ES-I3 (cell line): ENCODE measurements at regions not wholly inside any gene's neighbourhood (a gene's known extent, or its start where the extent isn't known, plus 50 kb on each side); places are given as distances from the start of the nearest gene placed in this dataset.

ENCODE experiments used
- H3K36me3 ChIP-seq: 2 replicates; pipeline ENCODE4 v1.6.1; 2013; ENCODE audit warnings: mild to moderate bottlenecking, low read length, control low read depth, moderate library complexity; ENCODE audit not compliant: insufficient read depth
- H3K4me1 ChIP-seq: 2 replicates; pipeline ENCODE4 v1.6.1; 2013; ENCODE audit warnings: mild to moderate bottlenecking, control low read depth, low read length; ENCODE audit not compliant: insufficient read depth
- H3K9ac ChIP-seq: 2 replicates; pipeline ENCODE4 v1.6.1; 2013; ENCODE audit warnings: low read depth, mild to moderate bottlenecking, low read length, moderate library complexity
- H3K9me3 ChIP-seq: 2 replicates; pipeline ENCODE4 v1.6.1; 2013; ENCODE audit warnings: mild to moderate bottlenecking, low read length, moderate library complexity; ENCODE audit not compliant: control insufficient read depth, insufficient read depth

DNA sequence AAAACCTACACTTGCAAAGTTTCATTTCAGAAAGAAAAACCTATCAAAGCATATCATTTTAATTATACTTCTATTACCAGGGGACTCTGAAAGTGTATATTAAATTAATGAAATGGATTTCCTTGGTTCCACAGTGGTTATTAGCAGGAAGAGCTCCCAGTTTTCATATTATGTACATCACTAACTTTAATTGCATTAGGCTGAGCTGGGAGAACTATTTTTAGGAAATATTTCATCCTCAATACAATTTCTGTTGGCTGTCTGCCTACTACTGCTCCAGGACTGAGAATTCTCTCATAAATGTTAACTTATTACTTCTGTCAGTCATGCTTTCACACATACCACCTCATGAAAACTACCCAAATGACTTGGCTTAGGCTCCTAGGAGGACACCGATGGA, 301.4 kb downstream of the CMPK2 start:
- Histone ChIP-seq H3K9me3 (no peaks in the 10 kb centered on the region; the same call in 1 of the 2 replicates), H3K9ac (no peak overlapping the region), H3K4me1 (no peaks in the 10 kb centered on the region), H3K36me3 (no peaks in the 10 kb centered on the region)

GRCh38 chr2:6574121-6574520, 291.6 kb downstream of the CMPK2 start:
- H3K9ac ChIP-seq, result no peak overlapping the region
- no peaks in the 10 kb centered on the region for H3K9me3 ChIP-seq
- H3K36me3 ChIP-seq, result no peaks in the 10 kb centered on the region
- no peaks in the 10 kb centered on the region for H3K4me1 ChIP-seq

GRCh38 chr2:6576302-6576701, 289.4 kb downstream of the CMPK2 start:
- H3K9me3 ChIP-seq, result no peaks in the 10 kb centered on the region
- H3K9ac ChIP-seq, result no peak overlapping the region
- H3K36me3 ChIP-seq, result no peaks in the 10 kb centered on the region
- no peaks in the 10 kb centered on the region for H3K4me1 ChIP-seq

DNA sequence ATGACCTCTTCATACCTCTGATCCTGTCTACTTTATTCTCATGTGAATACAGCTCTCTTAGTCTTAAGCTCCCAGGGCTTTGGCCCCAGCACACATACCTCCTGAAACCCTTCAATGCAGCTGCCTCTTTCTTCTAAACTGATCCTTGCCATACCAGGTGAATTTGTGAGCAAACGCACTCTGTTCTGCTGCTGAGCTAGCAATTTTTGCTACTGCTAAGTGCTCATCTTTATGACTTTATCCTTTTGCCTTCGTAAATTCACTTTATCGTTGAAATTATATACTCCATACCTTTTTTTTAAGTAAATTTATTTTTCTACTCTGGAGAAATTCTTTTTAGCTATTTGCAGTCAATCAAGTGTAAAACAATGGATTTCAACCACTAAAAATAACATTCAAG, 287.7 kb downstream of the CMPK2 start:
- no peaks in the 10 kb centered on the region for H3K4me1 ChIP-seq
- H3K9me3 ChIP-seq, result no peaks in the 10 kb centered on the region
- H3K36me3 ChIP-seq, result no peaks in the 10 kb centered on the region
- H3K9ac ChIP-seq, result no peak overlapping the region

DNA sequence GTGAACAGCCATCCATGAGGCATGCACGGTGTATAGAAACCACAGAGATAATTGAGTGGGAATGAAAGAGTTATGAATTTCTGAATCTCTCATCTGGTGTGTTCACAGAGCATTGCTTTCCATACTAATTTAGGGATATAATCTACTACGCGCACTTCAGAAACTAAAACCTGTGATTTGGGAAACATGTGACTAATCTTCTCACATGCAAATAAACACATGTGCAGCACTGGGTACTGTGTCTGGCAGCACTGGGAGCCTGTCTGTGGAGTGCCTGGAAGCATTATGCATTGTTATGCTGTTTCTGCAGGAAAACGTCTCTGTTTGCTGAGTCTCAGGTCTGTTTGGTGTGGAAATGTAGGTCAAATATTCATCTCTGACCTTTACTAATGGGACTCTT, 287.3 kb downstream of the CMPK2 start:
- no peaks in the 10 kb centered on the region for H3K36me3 ChIP-seq
- H3K9ac ChIP-seq, result no peak overlapping the region
- no peaks in the 10 kb centered on the region for H3K9me3 ChIP-seq
- H3K4me1 ChIP-seq, result no peaks in the 10 kb centered on the region

DNA sequence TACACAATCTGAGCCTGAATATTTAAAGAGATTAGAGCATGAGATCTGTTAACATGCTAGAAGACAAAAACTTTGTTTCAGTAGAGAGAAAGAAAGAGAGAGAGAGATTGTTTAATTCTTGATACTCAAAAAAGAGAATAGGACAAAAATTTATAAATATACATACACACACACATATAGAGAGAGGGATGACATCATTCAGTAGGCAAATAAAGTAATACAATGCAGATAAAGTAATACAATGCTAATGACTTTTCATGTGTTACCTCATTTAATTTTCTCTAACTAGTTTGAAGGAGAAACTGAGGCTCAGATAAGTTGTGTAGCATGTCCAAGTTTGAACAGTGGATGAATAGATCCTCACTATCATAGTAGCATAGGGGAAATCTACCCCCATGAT, 286.4 kb downstream of the CMPK2 start:
- Histone ChIP-seq H3K9ac (no peak overlapping the region), H3K9me3 (no peaks in the 10 kb centered on the region), H3K4me1 (no peaks in the 10 kb centered on the region), H3K36me3 (no peaks in the 10 kb centered on the region)

DNA sequence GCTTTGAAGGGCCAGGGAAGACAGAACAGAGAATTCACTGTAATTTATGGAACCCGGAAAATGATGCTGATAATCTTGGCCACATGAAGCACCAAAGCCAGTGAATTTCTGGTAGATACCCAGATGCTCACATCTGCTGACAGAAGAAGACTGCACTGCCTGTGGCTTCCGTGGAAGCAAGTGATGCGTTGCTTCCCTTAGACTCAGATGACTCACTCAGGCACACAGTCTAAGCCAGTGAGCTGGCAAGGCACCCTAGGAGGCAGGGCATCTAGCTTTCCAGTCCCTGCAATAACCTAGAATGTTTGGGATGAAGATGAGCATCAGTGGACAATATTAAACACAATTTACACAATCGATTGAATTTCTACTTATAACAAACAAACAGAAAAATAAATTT, 284.7 kb downstream of the CMPK2 start:
- no peaks in the 10 kb centered on the region for H3K4me1 ChIP-seq
- no peak overlapping the region for H3K9ac ChIP-seq
- no peaks in the 10 kb centered on the region for H3K9me3 ChIP-seq
- no peaks in the 10 kb centered on the region for H3K36me3 ChIP-seq

DNA sequence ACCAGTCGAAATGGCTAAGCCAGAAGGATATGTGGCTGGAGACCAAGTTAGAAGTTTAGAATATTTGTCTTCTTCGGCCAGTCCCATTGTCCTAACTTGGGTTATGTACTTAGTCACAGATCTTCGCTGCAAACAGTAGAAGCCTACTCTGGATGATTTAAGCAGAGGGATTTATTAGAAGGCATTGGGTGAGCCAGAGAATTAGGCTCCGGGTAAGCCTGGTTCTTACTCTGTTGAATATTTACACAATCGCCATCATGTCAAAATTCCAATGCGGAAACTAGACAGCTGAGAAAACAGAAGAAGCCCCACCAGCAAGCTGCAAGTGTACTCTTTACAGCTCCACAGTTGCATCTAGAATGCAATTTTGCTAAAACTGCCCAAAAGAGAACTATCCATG, 276.6 kb downstream of the CMPK2 start:
- no peak overlapping the region for H3K9ac ChIP-seq
- no peaks in the 10 kb centered on the region for H3K36me3 ChIP-seq
- no peaks in the 10 kb centered on the region for H3K4me1 ChIP-seq
- H3K9me3 ChIP-seq, result no peaks in the 10 kb centered on the region

GRCh38 chr2:6590442-6590841, 275.3 kb downstream of the CMPK2 start:
- no peaks in the 10 kb centered on the region for H3K4me1 ChIP-seq
- no peaks in the 10 kb centered on the region for H3K36me3 ChIP-seq
- no peaks in the 10 kb centered on the region for H3K9me3 ChIP-seq
- no peak overlapping the region for H3K9ac ChIP-seq

- Histone ChIP-seq H3K36me3 (no peaks in the 10 kb centered on the region), H3K9ac (no peak overlapping the region), H3K9me3 (peaks cover 3% of the 10 kb centered on the region; the same call in 1 of the 2 replicates), H3K4me1 (no peaks in the 10 kb centered on the region)
Measured at GRCh38 chr2:6602471-6602870, 263.2 kb downstream of the CMPK2 start.

GRCh38 chr2:6605836-6606505, 259.7 kb downstream of the CMPK2 start:
- Histone ChIP-seq H3K9ac (no peak overlapping the region), H3K9me3 (peaks cover 3% of the 10 kb centered on the region; the same call in 1 of the 2 replicates), H3K4me1 (no peaks in the 10 kb centered on the region), H3K36me3 (no peaks in the 10 kb centered on the region)

- Histone ChIP-seq H3K4me1 (no peaks in the 10 kb centered on the region), H3K9me3 (no peaks in the 10 kb centered on the region), H3K36me3 (no peaks in the 10 kb centered on the region), H3K9ac (no peak overlapping the region)
Measured at GRCh38 chr2:6617794-6618193, 247.9 kb downstream of the CMPK2 start.

DNA sequence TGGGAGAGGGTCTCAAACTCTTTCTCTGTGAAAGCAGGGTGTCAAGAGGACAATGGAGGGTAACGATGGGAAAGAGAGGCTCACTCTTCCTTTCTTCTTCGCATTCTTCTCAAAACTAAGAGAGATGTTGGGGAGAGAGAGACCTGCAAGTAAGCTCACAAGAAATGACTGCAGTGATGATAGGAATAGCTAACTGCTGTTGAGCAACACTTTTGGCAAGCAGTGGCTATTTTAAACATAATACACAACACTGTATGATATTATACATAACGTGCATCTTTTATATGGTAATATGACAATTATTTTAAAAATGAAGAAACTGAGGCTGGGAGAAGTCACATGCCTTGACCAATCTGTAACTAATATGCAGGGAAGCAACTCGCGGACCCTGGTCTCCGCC, 247.5 kb downstream of the CMPK2 start:
- no peaks in the 10 kb centered on the region for H3K9me3 ChIP-seq

GRCh38 chr2:6623746-6624145, 242.0 kb downstream of the CMPK2 start:
- no peaks in the 10 kb centered on the region for H3K4me1 ChIP-seq
- H3K9ac ChIP-seq, result no peak overlapping the region
- H3K36me3 ChIP-seq, result no peaks in the 10 kb centered on the region
- no peaks in the 10 kb centered on the region for H3K9me3 ChIP-seq

More for the DNA sequence above, 247.5 kb downstream of the CMPK2 start:
- H3K9ac ChIP-seq, result no peak overlapping the region
- H3K4me1 ChIP-seq, result no peaks in the 10 kb centered on the region
- no peaks in the 10 kb centered on the region for H3K36me3 ChIP-seq

GRCh38 chr2:6626401-6627012, 239.2 kb downstream of the CMPK2 start:
- H3K36me3 ChIP-seq, result no peaks in the 10 kb centered on the region
- no peaks in the 10 kb centered on the region for H3K9me3 ChIP-seq
- no peaks in the 10 kb centered on the region for H3K4me1 ChIP-seq
- no peak overlapping the region for H3K9ac ChIP-seq
